ENCODE measurements at regions not wholly inside any gene's neighbourhood (a gene's known extent, or its start where the extent isn't known, plus 50 kb on each side); places are given as distances from the start of the nearest gene placed in this dataset.
"Not testable (repeated sequence)": the region's sequence is repeated elsewhere in the genome, so short reads cannot be mapped to it uniquely, and the experiment has no call there.

- TF ChIP-seq CTCF, EZH2 (IDR thresholded peaks at IDR 0.05): not testable (repeated sequence)
Measured at GRCh38 chr4:77464100-77464499, 141.5 kb upstream of the CXCL13 start.
